IMR-90 (cell line): ENCODE measurements at regions not wholly inside any gene's neighbourhood (a gene's known extent, or its start where the extent isn't known, plus 50 kb on each side); places are given as distances from the start of the nearest gene placed in this dataset.

Source experiments
- ATAC-seq: fragments of 200-7000 bp; cut with Tn5 transposase; 2 replicates; pipeline ENCODE4 v1.9.1; 2020; ENCODE audit warnings: low read depth, mild to moderate bottlenecking, moderate library complexity
- BruUV-seq: library from RNA; stranded (reverse); fragments of 400-500 nt; replicated peaks from 2 replicates; lab custom pipeline; 2021; lab: Mats Ljungman, UMichigan
- CTCF ChIA-PET: fragments of 300-600 bp; formaldehyde crosslinking; extraction: SDS; loops from one replicate; lab custom pipeline; 2021; ENCODE audit warnings: antibody characterized with exemption; lab: Yijun Ruan, JAX
- POLR2A ChIA-PET: fragments of 300-600 bp; sonication (Branson Sonifier 250); formaldehyde crosslinking; loops from one replicate; lab custom pipeline; 2022; ENCODE audit warnings: antibody characterized with exemption; ENCODE audit not compliant: unreplicated experiment; lab: Charles Lee
- DNase-seq: peaks from one replicate; pipeline ENCODE4 v3.0.0; 2013
- H2AFZ ChIP-seq: replicated peaks from 2 replicates; pipeline ENCODE3; 2013; ENCODE audit warnings: low read length, mild to moderate bottlenecking; ENCODE audit not compliant: poor library complexity
- H2AK5ac ChIP-seq: 2 replicates; pipeline ENCODE4 v1.6.1; 2013; ENCODE audit warnings: low read depth, low read length, inconsistent platforms
- H2AK9ac ChIP-seq: replicated peaks from 2 replicates; pipeline ENCODE3; 2013; ENCODE audit warnings: mild to moderate bottlenecking, low read depth, low read length, moderate library complexity; ENCODE audit not compliant: poor library complexity
- H2BK120ac ChIP-seq: 2 replicates; pipeline ENCODE4 v1.6.1; 2013; ENCODE audit warnings: low read depth, low read length, inconsistent platforms
- H2BK15ac ChIP-seq: 3 replicates; pipeline ENCODE4 v1.6.1; 2013; ENCODE audit warnings: low read depth, low read length, inconsistent platforms
- H2BK20ac ChIP-seq: 2 replicates; pipeline ENCODE4 v1.6.1; 2013; ENCODE audit warnings: low read depth, mild to moderate bottlenecking, inconsistent platforms, low read length, moderate library complexity
- H2BK5ac ChIP-seq: 2 replicates; pipeline ENCODE4 v1.6.1; 2013; ENCODE audit warnings: mild to moderate bottlenecking, low read depth, low read length, inconsistent platforms; ENCODE audit not compliant: poor library complexity, severe bottlenecking
- H3K14ac ChIP-seq: replicated peaks from 2 replicates; pipeline ENCODE4 v1.6.1; 2013; ENCODE audit warnings: low read depth, low read length, inconsistent platforms
- H3K18ac ChIP-seq: 2 replicates; pipeline ENCODE4 v1.6.1; 2013; ENCODE audit warnings: low read depth, low read length, control low read depth
- H3K23ac ChIP-seq: 2 replicates; pipeline ENCODE4 v1.6.1; 2013; ENCODE audit warnings: low read depth, low read length, inconsistent platforms
- H3K27ac ChIP-seq: 2 replicates; pipeline ENCODE4 v1.5.1; 2013; ENCODE audit warnings: mild to moderate bottlenecking, control low read depth, low read length; ENCODE audit not compliant: insufficient read depth
- H3K27me3 ChIP-seq: 2 replicates; pipeline ENCODE4 v1.6.1; 2013; ENCODE audit warnings: low read length; ENCODE audit not compliant: control insufficient read depth, insufficient read depth
- H3K36me3 ChIP-seq: 2 replicates; pipeline ENCODE4 v1.6.1; 2013; ENCODE audit warnings: low read length, mixed read lengths; ENCODE audit not compliant: control insufficient read depth, insufficient read depth
- H3K4ac ChIP-seq: 2 replicates; pipeline ENCODE4 v1.6.1; 2013; ENCODE audit warnings: low read depth, low read length, inconsistent platforms
- H3K4me1 ChIP-seq: 2 replicates; pipeline ENCODE4 v1.6.1; 2013; ENCODE audit warnings: low read length, mixed read lengths; ENCODE audit not compliant: control insufficient read depth, insufficient read depth
- H3K4me2 ChIP-seq: 2 replicates; pipeline ENCODE4 v1.6.1; 2013; ENCODE audit warnings: low read depth, mild to moderate bottlenecking, control low read depth, low read length, moderate library complexity
- H3K4me3 ChIP-seq: 2 replicates; pipeline ENCODE4 v1.5.1; 2013; ENCODE audit warnings: low read depth, mild to moderate bottlenecking, control low read depth, low read length, moderate library complexity; ENCODE audit not compliant: insufficient read depth
- H3K56ac ChIP-seq: 2 replicates; pipeline ENCODE4 v1.6.1; 2013; ENCODE audit warnings: low read length, inconsistent platforms; ENCODE audit not compliant: insufficient read depth; ENCODE audit errors: extremely low read depth
- H3K79me1 ChIP-seq, 2 experiments: 2 replicates each; pipeline ENCODE4 v1.6.1; 2013; ENCODE audit warnings: low read length in 2 of 2, inconsistent platforms in 1 of 2, low read depth in 1 of 2
- H3K9ac ChIP-seq: 2 replicates; pipeline ENCODE4 v1.6.1; 2013; ENCODE audit warnings: low read depth, low read length, control low read depth
- H3K9me1 ChIP-seq: 2 replicates; pipeline ENCODE4 v1.6.1; 2013; ENCODE audit warnings: low read length, inconsistent platforms; ENCODE audit not compliant: insufficient read depth
- H3K9me3 ChIP-seq: 2 replicates; pipeline ENCODE4 v1.6.1; 2013; ENCODE audit warnings: low read length; ENCODE audit not compliant: control insufficient read depth, insufficient read depth
- H4K20me1 ChIP-seq: 2 replicates; pipeline ENCODE4 v1.6.1; 2013; ENCODE audit warnings: low read length, inconsistent platforms; ENCODE audit not compliant: insufficient read depth
- H4K5ac ChIP-seq: 2 replicates; pipeline ENCODE4 v1.6.1; 2013; ENCODE audit warnings: mild to moderate bottlenecking, low read depth, low read length, control low read depth
- H4K8ac ChIP-seq, 2 experiments: 2 replicates each; pipeline ENCODE4 v1.6.1; 2013; ENCODE audit warnings: low read depth in 2 of 2, low read length in 2 of 2, control low read depth in 1 of 2, inconsistent platforms in 1 of 2
- H4K91ac ChIP-seq: 2 replicates; pipeline ENCODE4 v1.6.1; 2013; ENCODE audit warnings: low read depth, low read length, inconsistent platforms; ENCODE audit not compliant: insufficient read depth
- POLR2A ChIP-seq: IDR thresholded peaks from 2 replicates; pipeline ENCODE4 v1.6.1; 2012; ENCODE audit warnings: mild to moderate bottlenecking, low read depth, low read length
- WGBS, 2 experiments: methylation state at CpG; one replicate each; pipeline versions ENCODE4 v1.1.5 to v1.1.7; 2013; ENCODE audit warnings: missing lambda C conversion rate in 2 of 2; ENCODE audit not compliant: insufficient read length in 1 of 2; ENCODE audit errors: extremely low coverage in 2 of 2; 5-methylcytosine and 5-hydroxymethylcytosine counted together
- dilution Hi-C: fragments of 300-500 bp; cut with HindIII; formaldehyde crosslinking; loops from one replicate; pipeline ENCODE4 v1.14.3; 2018; ENCODE audit warnings: low sequenced_read_pairs; ENCODE audit not compliant: unreplicated experiment
- in situ Hi-C: fragments of 300-500 bp; cut with MboI; formaldehyde crosslinking; loops from 3 replicates; pipeline ENCODE4 v1.14.3; 2019; ENCODE audit warnings: low sequenced_read_pairs, inconsistent platforms, mixed read lengths
- intact Hi-C: fragments of 100-400 bp; cut with micrococcal nuclease; formaldehyde crosslinking; loops from 2 replicates; pipeline ENCODE4 v1.10.0; 2022

GRCh38 chr13:111623208-111623607 lies 302.8 kb downstream of the TEX29 start:
- H4K8ac ChIP-seq = no peak overlapping the region
- H2AFZ ChIP-seq = no peak overlapping the region
- no peak overlapping the region for H3K23ac ChIP-seq
- no peaks in the 10 kb centered on the region for H4K20me1 ChIP-seq
- intact Hi-C loops (no loop called here), in situ Hi-C loops (no loop called here), dilution Hi-C loops (no loop called here)
- H3K4ac ChIP-seq = no peak overlapping the region
- CTCF ChIA-PET = no interaction called here
- H3K9me1 ChIP-seq = no peaks in the 10 kb centered on the region
- H2AK5ac ChIP-seq = no peak overlapping the region
- no peak overlapping the region for H4K5ac ChIP-seq
- DNase-seq (no peak), ATAC-seq (no peak)
- no peak overlapping the region for H2BK5ac ChIP-seq
- no peak overlapping the region for H2BK120ac ChIP-seq
- BruUV-seq = no TSS peak
- no peak overlapping the region for H3K27ac ChIP-seq
- H3K9me3 ChIP-seq = peaks cover 51% of the 10 kb centered on the region
- no peak overlapping the region for H2BK15ac ChIP-seq
- H2BK20ac ChIP-seq = no peak overlapping the region
- H3K14ac ChIP-seq = no peak overlapping the region
- no peak overlapping the region for H3K18ac ChIP-seq
- no peaks in the 10 kb centered on the region for H3K79me1 ChIP-seq
- H3K36me3 ChIP-seq = no peaks in the 10 kb centered on the region
- H4K91ac ChIP-seq = no peak overlapping the region
- H3K4me3 ChIP-seq = no peak overlapping the region
- no peak overlapping the region for H2AK9ac ChIP-seq
- POLR2A ChIA-PET = no interaction called here
- H3K4me2 ChIP-seq = no peak overlapping the region
- H3K4me1 ChIP-seq = no peaks in the 10 kb centered on the region
- no peak for TF ChIP-seq POLR2A
- 88% methylated on average over 10 of the region's 20 CpGs; no CpG with 5 or more reads in 1 of the 2 experiments for WGBS, 2 experiments
- H3K9ac ChIP-seq = no peak overlapping the region
- no peaks in the 10 kb centered on the region for H3K27me3 ChIP-seq
- H3K56ac ChIP-seq = no peak overlapping the region
